ENCODE measurements at regions not wholly inside any gene's neighbourhood (a gene's known extent, or its start where the extent isn't known, plus 50 kb on each side); places are given as distances from the start of the nearest gene placed in this dataset.

- Histone ChIP-seq H3F3A (replicated peaks; ENCODE audit: insufficient read depth) (no peaks in the 10 kb centered on the region), H2AFZ (ENCODE audit: low read depth) (no peak overlapping the region), H3K9ac (no peak overlapping the region), H3K27ac (ENCODE audit: low read depth in 2 of 2, low read length in 1 of 2) (no peak overlapping the region), H3K9me2 (no peaks in the 10 kb centered on the region), H3K79me2 (ENCODE audit: insufficient read depth) (no peaks in the 10 kb centered on the region), H3K4me1 (ENCODE audit: control insufficient read depth in 1 of 2, insufficient read depth in 2 of 2, low read depth in 1 of 2, low read length in 1 of 2) (no peaks in the 10 kb centered on the region), H3K4me3 (ENCODE audit: low read depth in 2 of 2, low read length in 1 of 2) (no peak overlapping the region), H3K36me3 (replicated peaks in 1 of 2; ENCODE audit: control insufficient read depth in 1 of 2, insufficient read depth in 2 of 2, low read length in 1 of 2) (no peaks in the 10 kb centered on the region), H3K27me3 (ENCODE audit: insufficient read depth) (no peaks in the 10 kb centered on the region), H3K9me3 (no peaks in the 10 kb centered on the region), H4K20me1 (ENCODE audit: insufficient read depth) (no peaks in the 10 kb centered on the region), H3K4me2 (no peak overlapping the region)
- ChIA-PET POLR2A (no interaction called here), CTCF (interaction anchor here (1.2 kb wide), 1 partner anchor 887 kb away, joined by 4 read pairs; no protein-coding TSS in a partner anchor)
- TF ChIP-seq ELF1 (IDR thresholded peaks at IDR 0.05) (no peak), YY1 (IDR thresholded peaks at IDR 0.05; ENCODE audit: low read depth) (no peak), MXI1 (IDR thresholded peaks at IDR 0.05; ENCODE audit: low read depth, low read length) (no peak), FOXM1 (IDR thresholded peaks at IDR 0.05; ENCODE audit: low read depth) (no peak), RFX5 (IDR thresholded peaks at IDR 0.05; ENCODE audit: low read length) (no peak), ZBTB33 (IDR thresholded peaks at IDR 0.05; ENCODE audit: borderline replicate concordance, low read depth) (no peak), RAD21 (IDR thresholded peaks at IDR 0.05; ENCODE audit: low read length) (no peak), EZH2phosphoT487 (IDR thresholded peaks at IDR 0.05; ENCODE audit: borderline replicate concordance, low read depth) (no peak), SMC3 (IDR thresholded peaks at IDR 0.05; ENCODE audit: low read depth, low read length) (no peak), CTCF (IDR thresholded peaks at IDR 0.05) (no peak), NRF1 (IDR thresholded peaks at IDR 0.05; ENCODE audit: low read depth, low read length) (no peak), USF1 (IDR thresholded peaks at IDR 0.05; ENCODE audit: borderline replicate concordance, low read depth) (no peak), MEF2A (IDR thresholded peaks at IDR 0.05; ENCODE audit: borderline replicate concordance, low read depth) (no peak), REST (IDR thresholded peaks at IDR 0.05; ENCODE audit: low read depth, low read length) (no peak), NFIC (IDR thresholded peaks at IDR 0.05; ENCODE audit: borderline replicate concordance) (no peak), EP300 (IDR thresholded peaks at IDR 0.05; ENCODE audit: borderline replicate concordance in 1 of 2, low read depth in 1 of 2, low read length in 1 of 2) (no peak), PBX3 (IDR thresholded peaks at IDR 0.05) (no peak), TCF12 (IDR thresholded peaks at IDR 0.05) (no peak)
- WGBS (ENCODE audit: low lambda C conversion rate), result 16% methylated on average over 4 of the region's 4 CpGs
- DNase-seq, result no peak
These were observed 144.7 kb upstream of the RGMA start for GRCh38 chr15:93233710-93234109.

Measured in SK-N-SH (cell line).